H1 (cell line): ENCODE measurements at regions not wholly inside any gene's neighbourhood (a gene's known extent, or its start where the extent isn't known, plus 50 kb on each side); places are given as distances from the start of the nearest gene placed in this dataset.

ENCODE experiments used
- CTCF ChIA-PET: fragments of 300-600 bp; sonication (Branson Sonifier 250); formaldehyde crosslinking; loops from one replicate; lab custom pipeline; 2021; ENCODE audit not compliant: partially characterized antibody; lab: Charles Lee
- POLR2A ChIA-PET: fragments of 300-600 bp; sonication (Branson Sonifier 250); formaldehyde crosslinking; loops from one replicate; lab custom pipeline; 2021; ENCODE audit warnings: inconsistent platforms; ENCODE audit not compliant: partially characterized antibody; lab: Charles Lee
- DNase-seq, 2 experiments: peaks; one replicate each; pipeline versions ENCODE4 v3.0.0 to v3.0.0-alpha.2; 2010 to 2022; ENCODE audit warnings: low spot score in 2 of 2, low read depth in 1 of 2, mixed read lengths in 1 of 2
- FAIRE-seq: peaks from 2 replicates; lab custom pipeline; 2011; peaks lifted over from hg19 to GRCh38; lab: Jason Lieb, UNC
- H2AFZ ChIP-seq: 2 replicates; pipeline ENCODE4 v1.8.1; 2012; ENCODE audit warnings: low read length, inconsistent platforms
- H2AK5ac ChIP-seq: 2 replicates; pipeline ENCODE4 v1.6.1; 2013; ENCODE audit warnings: low read depth, low read length
- H2BK120ac ChIP-seq: replicated peaks from 2 replicates; pipeline ENCODE3; 2013; ENCODE audit warnings: low read depth, low read length, inconsistent platforms
- H2BK12ac ChIP-seq: 2 replicates; pipeline ENCODE4 v1.6.1; 2013; ENCODE audit warnings: low read depth, low read length
- H2BK15ac ChIP-seq: 2 replicates; pipeline ENCODE4 v1.6.1; 2013; ENCODE audit warnings: low read length
- H2BK20ac ChIP-seq: 2 replicates; pipeline ENCODE4 v1.6.1; 2013; ENCODE audit warnings: low read length
- H2BK5ac ChIP-seq: 2 replicates; pipeline ENCODE4 v1.6.1; 2013; ENCODE audit warnings: low read depth, low read length
- H3K14ac ChIP-seq: 2 replicates; pipeline ENCODE4 v1.6.1; 2013; ENCODE audit warnings: inconsistent platforms; ENCODE audit not compliant: insufficient read length
- H3K18ac ChIP-seq: 2 replicates; pipeline ENCODE4 v1.6.1; 2013; ENCODE audit warnings: low read length; ENCODE audit errors: extremely low read depth
- H3K23ac ChIP-seq: 2 replicates; pipeline ENCODE4 v1.6.1; 2013; ENCODE audit warnings: inconsistent platforms; ENCODE audit not compliant: insufficient read length
- H3K23me2 ChIP-seq: 2 replicates; pipeline ENCODE4 v1.6.1; 2013; ENCODE audit warnings: low read depth, low read length
- H3K27ac ChIP-seq: 2 replicates; pipeline ENCODE4 v1.6.1; 2011; ENCODE audit warnings: low read depth, low read length, inconsistent platforms
- H3K27me3 ChIP-seq, 4 experiments: replicated peaks in 1 of 4; 1 replicate in 1 of 4; 2 replicates in 3 of 4; pipeline versions ENCODE4 v1.6.1 to v1.8.1; 2011 to 2013; ENCODE audit warnings: low read length in 3 of 4, mild to moderate bottlenecking in 3 of 4, inconsistent platforms in 2 of 4, mixed read lengths in 2 of 4, moderate library complexity in 1 of 4; ENCODE audit not compliant: control insufficient read depth in 3 of 4, insufficient read depth in 3 of 4; ENCODE audit errors: extremely low read depth in 1 of 4
- H3K36me3 ChIP-seq, 4 experiments: 2 replicates each; pipeline versions ENCODE4 v1.6.1 to v1.8.1; 2011 to 2013; ENCODE audit warnings: mild to moderate bottlenecking in 4 of 4, low read length in 3 of 4, moderate library complexity in 2 of 4, control low read depth in 1 of 4, inconsistent platforms in 1 of 4; ENCODE audit not compliant: insufficient read depth in 4 of 4, control insufficient read depth in 2 of 4
- H3K4ac ChIP-seq: replicated peaks from 2 replicates; pipeline ENCODE3; 2013; ENCODE audit warnings: low read length, low read depth, mixed read lengths, inconsistent platforms; ENCODE audit not compliant: insufficient read length
- H3K4me1 ChIP-seq, 4 experiments: replicated peaks in 1 of 4; 1 replicate in 1 of 4; 2 replicates in 3 of 4; pipeline versions ENCODE4 v1.6.1 to v1.8.1; 2011 to 2013; ENCODE audit warnings: low read length in 3 of 4, inconsistent platforms in 2 of 4, mixed read lengths in 1 of 4; ENCODE audit not compliant: insufficient read depth in 4 of 4, control insufficient read depth in 3 of 4
- H3K4me2 ChIP-seq, 2 experiments: 2 replicates each; pipeline versions ENCODE4 v1.6.1 to v1.8.1; 2011 to 2013; ENCODE audit warnings: low read depth in 2 of 2, low read length in 2 of 2, control low read depth in 1 of 2, inconsistent platforms in 1 of 2, mild to moderate bottlenecking in 1 of 2; ENCODE audit not compliant: insufficient read depth in 1 of 2
- H3K4me3 ChIP-seq, 4 experiments: fragments of 200-600, 300-600 bp in 1 of 4; sonication (generic), shearing (Covaris generic), sonication (Bioruptor Twin) in 1 of 4; 2 replicates each; pipeline versions ENCODE4 v1.5.1 to v1.8.1; 2011 to 2016; ENCODE audit warnings: low read length in 4 of 4, low read depth in 3 of 4, control low read depth in 2 of 4, inconsistent platforms in 2 of 4, mild to moderate bottlenecking in 2 of 4, mixed read lengths in 1 of 4, moderate library complexity in 1 of 4; ENCODE audit not compliant: insufficient read depth in 2 of 4; ENCODE audit errors: extremely low read depth in 1 of 4
- H3K56ac ChIP-seq: replicated peaks from 2 replicates; pipeline ENCODE3; 2013; ENCODE audit warnings: low read depth, mild to moderate bottlenecking, mixed read lengths, low read length, inconsistent platforms; ENCODE audit not compliant: insufficient read length
- H3K79me1 ChIP-seq: 2 replicates; pipeline ENCODE4 v1.6.1; 2013; ENCODE audit warnings: low read depth, low read length, control low read depth
- H3K79me2 ChIP-seq, 2 experiments: 2 replicates each; pipeline versions ENCODE4 v1.6.1 to v1.8.1; 2012 to 2013; ENCODE audit warnings: low read length in 2 of 2, mild to moderate bottlenecking in 2 of 2, inconsistent platforms in 1 of 2; ENCODE audit not compliant: insufficient read depth in 2 of 2, control insufficient read depth in 1 of 2
- H3K9ac ChIP-seq, 4 experiments: replicated peaks in 1 of 4; 1 replicate in 1 of 4; 2 replicates in 3 of 4; pipeline versions ENCODE4 v1.6.1 to v1.8.1; 2011 to 2013; ENCODE audit warnings: low read depth in 3 of 4, low read length in 3 of 4, control low read depth in 2 of 4, mild to moderate bottlenecking in 2 of 4, moderate library complexity in 2 of 4, inconsistent platforms in 1 of 4; ENCODE audit errors: extremely low read depth in 1 of 4
- H3K9me3 ChIP-seq, 2 experiments: 2 replicates each; pipeline versions ENCODE4 v1.6.1 to v1.8.1; 2012 to 2013; ENCODE audit warnings: mild to moderate bottlenecking in 2 of 2, moderate library complexity in 2 of 2, control low read depth in 1 of 2, inconsistent platforms in 1 of 2, low read depth in 1 of 2, low read length in 1 of 2, mixed read lengths in 1 of 2; ENCODE audit not compliant: insufficient read depth in 2 of 2
- H4K20me1 ChIP-seq, 2 experiments: replicated peaks in 1 of 2; 2 replicates each; pipeline versions ENCODE3 to v1.8.1; 2011 to 2013; ENCODE audit warnings: inconsistent platforms in 2 of 2, low read length in 2 of 2, mild to moderate bottlenecking in 1 of 2; ENCODE audit not compliant: insufficient read depth in 2 of 2, control insufficient read depth in 1 of 2
- H4K5ac ChIP-seq: 2 replicates; pipeline ENCODE4 v1.6.1; 2013; ENCODE audit warnings: low read length, low read depth, mixed read lengths, inconsistent platforms; ENCODE audit not compliant: insufficient read length
- H4K8ac ChIP-seq: 2 replicates; pipeline ENCODE4 v1.8.0; 2013; ENCODE audit warnings: mild to moderate bottlenecking, moderate library complexity, low read length, inconsistent platforms; ENCODE audit not compliant: insufficient read depth; ENCODE audit errors: extremely low read depth
- H4K91ac ChIP-seq: replicated peaks from 2 replicates; pipeline ENCODE3; 2013; ENCODE audit warnings: low read length, mixed read lengths, inconsistent platforms; ENCODE audit not compliant: insufficient read length
- ASH2L ChIP-seq: fragments of 200-600, 300-600 bp; sonication (generic); IDR thresholded peaks from one replicate; pipeline ENCODE4 v1.7.1; 2017; ENCODE audit warnings: low read length
- CHD2 ChIP-seq: IDR thresholded peaks from 2 replicates; pipeline ENCODE4 v1.6.1; 2012; ENCODE audit warnings: low read length, improper control_type of control experiment
- CREB1 ChIP-seq: IDR thresholded peaks from 2 replicates; pipeline ENCODE4 v1.6.1; 2012; ENCODE audit warnings: inconsistent platforms
- CTCF ChIP-seq, 3 experiments: IDR thresholded peaks; 1 replicate in 2 of 3; 2 replicates in 1 of 3; pipeline versions ENCODE4 v1.5.1 to v1.6.1; 2011; ENCODE audit warnings: low read length in 3 of 3, mild to moderate bottlenecking in 3 of 3, inconsistent platforms in 2 of 3, low read depth in 1 of 3, moderate library complexity in 1 of 3; ENCODE audit not compliant: insufficient read depth in 1 of 3; ENCODE audit errors: control extremely low read depth in 1 of 3
- E2F6 ChIP-seq: IDR thresholded peaks from 2 replicates; pipeline ENCODE4 v1.6.1; 2012; ENCODE audit warnings: inconsistent platforms
- HDAC2 ChIP-seq, 2 experiments: fragments of 300-600 bp in 1 of 2; sonication (generic) in 1 of 2; IDR thresholded peaks; 2 replicates each; pipeline ENCODE4 v1.6.1; 2011 to 2012; ENCODE audit warnings: low read depth in 2 of 2, low read length in 2 of 2, mild to moderate bottlenecking in 2 of 2, moderate library complexity in 2 of 2, borderline replicate concordance in 1 of 2, inconsistent platforms in 1 of 2
- JUN ChIP-seq: IDR thresholded peaks from 2 replicates; pipeline ENCODE4 v1.6.1; 2011; ENCODE audit warnings: low read depth, mild to moderate bottlenecking, improper control_type of control experiment, low read length
- MAFK ChIP-seq: IDR thresholded peaks from 2 replicates; pipeline ENCODE4 v1.6.1; 2012; ENCODE audit warnings: low read depth, mild to moderate bottlenecking, improper control_type of control experiment, low read length
- SP1 ChIP-seq: IDR thresholded peaks from 2 replicates; pipeline ENCODE4 v1.6.1; 2011; ENCODE audit warnings: low read depth, low read length
- SUZ12 ChIP-seq: fragments of 200-600 bp; sonication (generic); IDR thresholded peaks from 2 replicates; pipeline ENCODE4 v1.6.1; 2012; ENCODE audit warnings: mild to moderate bottlenecking, inconsistent platforms, low read length, moderate library complexity, mixed read lengths
- WGBS, 2 experiments: shearing (Covaris generic) in 1 of 2; methylation state at CpG; one replicate each; pipeline versions ENCODE4 v1.1.6 to v1.1.7; 2013 to 2015; ENCODE audit warnings: low lambda C conversion rate in 2 of 2, mixed read lengths in 2 of 2, inconsistent platforms in 1 of 2, low coverage in 1 of 2, missing lambda C conversion rate in 1 of 2; ENCODE audit not compliant: insufficient replicate concordance in 2 of 2, insufficient coverage in 1 of 2, insufficient read length in 1 of 2; ENCODE audit errors: extremely low coverage in 1 of 2, missing lambda C conversion rate in 1 of 2; 5-methylcytosine and 5-hydroxymethylcytosine counted together

DNA sequence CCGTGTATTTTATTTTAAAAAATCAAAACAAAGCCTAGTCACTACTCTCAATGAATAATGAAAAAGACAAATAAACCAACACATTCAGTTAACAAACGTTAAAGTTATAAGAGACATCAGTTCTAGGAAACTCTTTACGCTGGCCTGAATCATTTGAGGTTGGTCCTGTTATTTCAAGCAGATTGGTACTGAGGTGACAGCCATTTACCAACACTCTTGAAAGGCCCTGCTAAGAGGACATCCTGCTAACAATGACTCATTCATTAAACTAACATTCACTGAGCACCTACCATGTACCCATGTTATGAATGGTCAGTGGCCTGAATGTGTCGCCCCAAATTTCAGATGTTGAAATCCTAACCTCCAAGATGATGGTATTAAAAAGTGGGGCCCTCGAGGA lies 57.1 kb upstream of the ADGRG2 start:
- H3K23ac ChIP-seq: no peak overlapping the region
- H3K36me3 ChIP-seq: no peaks in the 10 kb centered on the region
- no peaks in the 10 kb centered on the region for H3K4me1 ChIP-seq
- H2BK120ac ChIP-seq: no peak overlapping the region
- no peaks in the 10 kb centered on the region for H3K27me3 ChIP-seq
- no peak overlapping the region for H3K9ac ChIP-seq
- H3K27ac ChIP-seq: no peak overlapping the region
- H2BK5ac ChIP-seq: no peak overlapping the region
- no peaks in the 10 kb centered on the region for H4K20me1 ChIP-seq
- H3K4me3 ChIP-seq: no peak overlapping the region
- H2AK5ac ChIP-seq: no peak overlapping the region
- H3K79me1 ChIP-seq: no peaks in the 10 kb centered on the region
- H3K4me2 ChIP-seq: no peak overlapping the region
- ChIA-PET POLR2A (no interaction called here), CTCF (no interaction called here)
- H2AFZ ChIP-seq: no peak overlapping the region
- H3K23me2 ChIP-seq: no peaks in the 10 kb centered on the region
- no peak overlapping the region for H2BK12ac ChIP-seq
- no peak overlapping the region for H4K5ac ChIP-seq
- no peak overlapping the region for H4K8ac ChIP-seq
- no peak overlapping the region for H4K91ac ChIP-seq
- H2BK20ac ChIP-seq: no peak overlapping the region
- no peak for TF ChIP-seq SP1
- no peak for TF ChIP-seq CREB1
- TF ChIP-seq CTCF (IDR thresholded peaks at IDR 0.05; ENCODE audit: control extremely low read depth in 1 of 3, insufficient read depth in 1 of 3, low read depth in 1 of 3, low read length in 3 of 3): no peak
- TF ChIP-seq SUZ12: no peak
- no peak for TF ChIP-seq E2F6
- TF ChIP-seq CHD2: no peak
- TF ChIP-seq HDAC2 (IDR thresholded peaks at IDR 0.05; ENCODE audit: borderline replicate concordance in 1 of 2, low read depth in 2 of 2, low read length in 2 of 2): no peak
- no peak for TF ChIP-seq MAFK
- TF ChIP-seq JUN: no peak
- TF ChIP-seq ASH2L: no peak
- TF ChIP-seq, all 59 proteins: peak for 0
- WGBS, 2 experiments: 92% methylated on average over 5 of the region's 5 CpGs; no CpG with 5 or more reads in 1 of the 2 experiments
- FAIRE-seq (no peak), DNase-seq (no peak)
- no peak overlapping the region for H3K14ac ChIP-seq
- no peak overlapping the region for H2BK15ac ChIP-seq
- no peak overlapping the region for H3K56ac ChIP-seq
- no peaks in the 10 kb centered on the region for H3K9me3 ChIP-seq
- no peak overlapping the region for H3K18ac ChIP-seq
- no peak overlapping the region for H3K4ac ChIP-seq
- H3K79me2 ChIP-seq: no peaks in the 10 kb centered on the region
